GM23248 (cell line): ENCODE measurements at regions not wholly inside any gene's neighbourhood (a gene's known extent, or its start where the extent isn't known, plus 50 kb on each side); places are given as distances from the start of the nearest gene placed in this dataset.

Source experiments
- EZH2 ChIP-seq: fragments of 200-600 bp; sonication (generic); IDR thresholded peaks from 2 replicates; pipeline ENCODE4 v1.6.1; 2018; ENCODE audit warnings: antibody characterized with exemption, mild to moderate bottlenecking; ENCODE audit not compliant: insufficient read depth, poor library complexity, severe bottlenecking
- EZH2phosphoT487 ChIP-seq: fragments of 200-600 bp; sonication (generic); IDR thresholded peaks from 2 replicates; pipeline ENCODE4 v1.6.1; 2018; ENCODE audit warnings: antibody characterized with exemption, moderate library complexity, mild to moderate bottlenecking, low read depth; ENCODE audit not compliant: insufficient read depth

GRCh38 chr13:42477596-42478190 is 96.3 kb upstream of the TNFSF11 start:
- TF ChIP-seq EZH2phosphoT487 (no peak), EZH2 (no peak)
